RKO (cell line): ENCODE measurements at regions not wholly inside any gene's neighbourhood (a gene's known extent, or its start where the extent isn't known, plus 50 kb on each side); places are given as distances from the start of the nearest gene placed in this dataset.

Experiments used
- DNase-seq: peaks from one replicate; pipeline ENCODE4 v3.0.0-alpha.2; 2016; ENCODE audit warnings: low spot score

- no peak for DNase-seq
Observed at GRCh38 chr4:175440786-175441185, 371.3 kb downstream of the GPM6A start.

- no peak for DNase-seq
Observed at GRCh38 chr4:175441256-175441655, 370.8 kb downstream of the GPM6A start.

- no peak for DNase-seq
Observed at GRCh38 chr4:175443547-175443946, 368.5 kb downstream of the GPM6A start.

GRCh38 chr4:175444512-175444911 is 367.6 kb downstream of the GPM6A start:
- DNase-seq, result no peak

GRCh38 chr4:175447016-175447415 is 365.0 kb downstream of the GPM6A start:
- DNase-seq, result no peak

GRCh38 chr4:175450446-175450845 is 361.6 kb downstream of the GPM6A start:
- no peak for DNase-seq

- DNase-seq, result no peak
Observed at GRCh38 chr4:175451238-175451965, 360.7 kb downstream of the GPM6A start.

- DNase-seq, result no peak
Observed at GRCh38 chr4:175453456-175453855, 358.6 kb downstream of the GPM6A start.

- DNase-seq, result no peak
Observed at GRCh38 chr4:175456131-175456530, 355.9 kb downstream of the GPM6A start.

GRCh38 chr4:175457956-175458355 is 354.1 kb downstream of the GPM6A start:
- no peak for DNase-seq

- no peak for DNase-seq
Observed at GRCh38 chr4:175459571-175459970, 352.5 kb downstream of the GPM6A start.

GRCh38 chr4:175460414-175460813 is 351.6 kb downstream of the GPM6A start:
- DNase-seq, result no peak

- DNase-seq, result no peak
Observed at GRCh38 chr4:175469514-175469913, 342.6 kb downstream of the GPM6A start.

- DNase-seq, result no peak
Observed at GRCh38 chr4:175470131-175470530, 341.9 kb downstream of the GPM6A start.

- DNase-seq, result no peak
Observed at GRCh38 chr4:175480404-175480803, 331.7 kb downstream of the GPM6A start.

GRCh38 chr4:175499735-175500352 is 312.2 kb downstream of the GPM6A start:
- DNase-seq, result no peak

- DNase-seq, result no peak
Observed at GRCh38 chr4:175504318-175504717, 307.7 kb downstream of the GPM6A start.

GRCh38 chr4:175509320-175509719 is 302.7 kb downstream of the GPM6A start:
- DNase-seq, result peak; percentile 62

- no peak for DNase-seq
Observed at GRCh38 chr4:175511861-175512260, 300.2 kb downstream of the GPM6A start.

GRCh38 chr4:175514174-175514573 is 297.9 kb downstream of the GPM6A start:
- no peak for DNase-seq

- no peak for DNase-seq
Observed at GRCh38 chr4:175530655-175531054, 281.4 kb downstream of the GPM6A start.

GRCh38 chr4:175531405-175532091 is 280.5 kb downstream of the GPM6A start:
- peak; percentile 2 for DNase-seq

- DNase-seq, result peak; percentile 69
Observed at GRCh38 chr4:175536852-175537453, 275.1 kb downstream of the GPM6A start.
